ENCODE measurements at regions not wholly inside any gene's neighbourhood (a gene's known extent, or its start where the extent isn't known, plus 50 kb on each side); places are given as distances from the start of the nearest gene placed in this dataset.

DNA sequence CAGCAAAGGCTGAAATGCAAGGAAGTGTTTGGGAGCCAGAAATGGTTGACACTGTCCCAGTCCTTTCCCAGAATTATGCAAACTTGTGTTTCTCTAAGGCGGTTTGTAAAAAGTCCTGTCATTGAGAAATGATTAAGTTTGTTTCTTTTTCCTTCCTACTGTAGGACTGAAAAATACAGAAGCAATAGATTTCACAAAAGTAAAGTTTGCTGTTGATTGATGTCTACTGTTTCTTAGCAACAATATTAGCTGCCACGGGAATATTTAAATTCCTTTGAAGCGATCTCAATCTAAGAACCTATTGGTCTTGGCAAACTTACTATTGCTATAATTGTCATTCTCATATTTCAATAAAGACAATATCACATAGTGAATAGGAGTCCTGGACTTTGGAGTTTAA, 100.7 kb upstream of the IL12A start:
- DNase-seq = no peak

DNA sequence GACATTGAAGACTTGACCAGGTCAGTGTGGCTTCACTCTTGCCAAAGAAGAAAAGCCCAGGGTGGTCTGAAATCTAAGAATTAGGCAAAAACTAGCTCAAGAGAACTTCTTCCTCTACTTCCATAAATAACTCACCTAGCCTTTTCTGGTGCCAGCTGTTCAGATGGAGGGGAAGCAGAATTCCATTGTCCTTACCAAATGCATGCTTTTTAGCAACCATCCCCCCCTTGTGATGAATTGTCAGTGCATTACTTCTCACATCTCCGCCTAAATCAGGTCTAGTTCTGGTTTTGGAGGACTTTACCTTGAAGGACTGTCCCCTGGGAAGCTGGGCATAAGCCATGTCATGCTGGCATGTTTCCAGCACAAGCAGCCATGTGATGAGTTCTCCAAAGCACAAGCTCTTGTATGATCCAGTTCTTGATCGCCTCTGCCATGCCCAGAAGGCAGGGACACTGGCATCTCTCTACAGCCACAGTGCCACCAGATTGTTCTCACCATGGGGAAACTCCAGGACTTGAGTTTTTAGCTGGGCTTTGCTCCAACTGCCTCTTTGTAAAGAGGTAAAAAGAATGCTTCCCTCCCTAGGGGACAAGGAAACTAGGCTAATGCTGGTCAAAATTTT, 96.4 kb upstream of the IL12A start:
- DNase-seq = no peak

DNA sequence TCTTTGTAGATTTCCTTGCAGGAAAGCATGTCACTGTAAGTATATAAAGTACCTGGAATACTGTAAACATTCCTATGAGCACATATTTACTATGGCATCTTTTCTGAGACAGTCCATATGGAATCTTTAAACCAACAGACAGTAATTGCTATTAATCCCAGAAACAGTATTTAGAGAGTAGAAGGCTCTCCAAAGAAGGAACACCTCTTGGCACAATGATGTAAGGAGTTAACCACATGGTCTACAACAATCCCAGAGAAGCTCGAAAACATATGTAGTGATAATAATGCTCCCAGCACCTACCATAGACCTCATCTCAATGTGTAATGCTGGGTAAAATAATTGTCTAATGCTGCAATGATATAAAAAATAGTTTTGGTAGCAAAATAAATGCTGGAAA, 95.8 kb upstream of the IL12A start:
- DNase-seq = no peak

DNA sequence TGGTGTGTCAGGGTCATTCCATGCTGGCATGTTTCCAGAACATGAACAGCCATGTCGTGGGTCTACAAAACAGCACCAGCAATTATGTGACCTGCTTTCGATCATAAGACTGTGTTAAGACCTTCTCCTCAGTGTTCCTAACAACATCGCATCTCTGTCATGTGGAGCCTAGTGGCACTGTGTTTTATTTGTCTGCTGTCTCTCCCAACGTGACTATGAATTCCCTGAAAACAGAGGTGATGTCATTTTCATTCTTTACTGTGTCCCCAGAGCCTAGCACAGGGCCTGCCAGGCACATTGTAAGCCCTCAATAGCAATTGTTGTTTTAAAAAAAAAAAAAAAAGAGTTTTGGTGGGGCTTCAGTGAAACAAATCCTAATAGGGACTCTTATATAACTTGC, 94.2 kb upstream of the IL12A start:
- no peak for DNase-seq

DNA sequence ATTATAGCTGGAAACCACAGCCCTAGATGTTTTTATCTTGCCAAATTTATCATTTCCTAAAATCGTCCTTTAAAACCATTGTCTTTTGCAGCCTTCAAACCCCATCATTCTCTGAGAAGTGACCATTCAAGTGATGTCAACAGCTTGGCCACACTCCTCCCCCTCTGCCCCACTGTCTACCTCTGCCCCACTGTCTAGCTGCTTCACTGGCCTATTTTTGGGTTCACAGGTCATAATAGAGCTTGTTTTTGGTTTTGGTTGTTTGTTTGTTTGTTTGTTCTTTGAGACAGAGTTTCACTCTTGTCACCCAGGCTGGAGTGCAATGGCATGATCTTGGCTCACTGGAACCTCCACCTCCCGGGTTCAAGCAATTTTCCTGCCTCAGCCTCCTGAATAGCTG, 93.2 kb upstream of the IL12A start:
- DNase-seq = no peak

DNA sequence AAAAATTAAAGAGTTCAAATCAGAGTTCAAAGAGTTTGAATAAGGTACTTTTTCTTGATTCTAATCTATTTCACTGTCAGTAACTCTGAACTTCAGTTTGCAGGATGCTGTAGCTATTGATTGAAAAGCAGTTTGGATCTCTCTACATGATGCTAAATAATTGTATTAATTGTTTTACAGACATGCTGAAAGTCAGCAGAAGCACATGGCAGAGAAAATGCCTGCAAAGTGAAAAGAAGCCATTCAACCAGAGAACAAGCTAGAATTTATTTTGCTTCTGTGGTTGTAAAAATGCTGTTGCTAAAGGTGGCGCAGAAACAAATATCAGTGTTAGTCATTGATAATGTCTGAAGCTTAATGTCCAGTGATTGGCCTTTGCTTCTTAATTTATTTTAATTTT, 92.1 kb upstream of the IL12A start:
- DNase-seq = no peak

DNA sequence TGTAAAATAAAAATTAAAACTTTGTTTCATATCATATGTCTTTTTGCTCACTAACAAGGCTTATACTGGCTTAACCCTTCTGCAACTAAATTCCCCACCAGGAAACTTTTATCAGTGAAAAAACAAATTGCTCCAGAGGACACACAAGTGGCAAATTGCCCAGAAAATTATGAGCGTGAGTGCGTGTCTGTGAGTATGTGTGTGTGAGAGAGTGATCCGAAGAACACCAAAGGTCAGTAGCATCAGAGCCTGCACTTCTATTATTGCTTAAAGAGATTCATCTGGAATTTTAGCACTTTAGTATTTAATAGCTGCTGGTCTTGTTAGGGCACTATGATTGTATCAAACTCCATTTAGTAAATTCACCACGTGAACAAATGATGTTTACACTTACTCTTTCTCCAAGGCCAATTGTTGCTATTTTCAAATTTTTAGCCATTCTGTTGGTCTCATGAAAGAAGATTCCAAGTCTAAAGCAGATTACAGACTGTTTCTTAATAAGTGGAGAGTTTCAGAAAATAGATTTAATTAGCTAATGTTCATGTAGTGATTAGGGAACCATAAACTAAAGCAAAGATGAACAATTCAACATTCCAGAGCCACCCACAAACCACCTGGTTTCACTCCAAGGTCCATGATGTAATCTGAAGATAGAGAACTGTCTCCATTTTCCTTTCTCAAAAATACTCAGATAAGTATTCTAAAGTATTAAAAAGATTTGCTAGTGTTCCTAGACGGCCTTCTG, 91.1 kb upstream of the IL12A start:
- no peak for DNase-seq

DNA sequence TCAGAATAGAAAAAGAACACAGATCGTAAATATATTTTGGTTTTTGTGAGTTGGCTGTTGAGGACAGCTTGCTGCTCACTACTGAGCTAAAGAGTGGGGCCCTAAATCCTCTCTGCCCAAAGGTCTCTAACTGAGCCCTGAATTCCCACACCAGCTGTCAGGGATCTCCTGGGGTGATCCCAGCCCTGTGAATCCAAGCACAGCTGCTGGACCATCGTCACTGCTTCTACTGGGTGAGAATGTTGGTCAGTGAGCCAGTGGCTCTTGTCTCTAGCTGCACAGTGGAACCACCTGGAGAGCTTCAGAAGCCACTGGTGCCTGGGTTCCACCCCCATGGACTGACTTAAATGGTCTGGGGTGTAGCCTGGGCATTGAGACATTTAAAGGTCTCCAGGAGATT, 90.5 kb upstream of the IL12A start:
- no peak for DNase-seq

DNA sequence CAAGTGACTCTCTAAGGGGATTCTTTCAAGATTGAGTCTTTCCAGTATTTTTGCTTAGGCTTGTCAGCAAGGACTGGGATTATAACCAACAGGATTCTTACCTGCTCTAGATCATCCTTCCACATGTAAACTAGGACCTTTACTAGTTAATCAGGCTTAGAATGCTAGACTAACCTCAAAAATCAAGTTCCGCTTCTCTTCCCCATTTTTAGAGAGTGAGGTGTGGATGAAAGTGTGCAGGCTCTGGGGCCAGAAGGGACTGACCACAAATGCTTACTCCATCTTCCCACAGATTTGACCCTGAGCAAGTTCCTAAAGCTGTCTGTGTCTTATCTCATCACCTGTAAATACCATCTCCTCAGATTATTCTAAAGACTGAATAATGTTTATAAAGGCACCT, 89.5 kb upstream of the IL12A start:
- DNase-seq = no peak

DNA sequence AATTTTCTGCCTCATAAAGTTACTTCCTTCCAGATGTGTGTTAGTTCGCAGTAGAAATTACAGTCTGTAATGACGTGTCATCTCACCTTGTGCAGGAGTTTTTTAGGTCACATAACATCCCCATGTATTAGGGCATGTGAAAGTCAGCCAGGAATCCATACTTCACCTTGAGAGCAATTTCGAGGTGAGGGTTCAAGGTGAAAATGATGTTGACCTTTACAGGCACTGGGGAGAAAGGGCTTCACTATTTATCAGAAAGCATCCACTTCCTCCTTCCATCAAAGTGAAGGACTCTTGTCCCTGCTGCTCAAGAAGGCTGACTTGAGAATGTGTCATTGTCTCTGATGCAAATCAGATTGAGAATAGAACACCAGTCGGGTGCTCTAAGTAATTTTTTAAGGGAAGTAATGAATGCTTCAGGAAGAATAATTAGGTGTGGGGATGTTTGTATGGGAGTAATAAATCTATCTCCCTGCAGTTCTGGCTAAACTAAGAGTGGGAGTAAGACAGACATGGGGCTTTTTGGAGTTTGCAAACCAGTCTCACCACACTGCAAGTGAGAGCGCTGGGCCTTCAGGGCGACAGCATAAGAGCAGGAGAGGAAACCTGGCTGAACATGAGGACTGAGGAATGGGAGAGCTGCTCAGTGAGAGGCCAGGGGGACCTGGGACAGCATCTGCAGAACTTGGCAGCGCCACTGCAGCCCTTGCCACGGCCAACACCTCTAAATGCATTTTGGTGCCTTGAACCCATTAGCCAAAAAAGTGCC, 85.9 kb upstream of the IL12A start:
- no peak for DNase-seq

DNA sequence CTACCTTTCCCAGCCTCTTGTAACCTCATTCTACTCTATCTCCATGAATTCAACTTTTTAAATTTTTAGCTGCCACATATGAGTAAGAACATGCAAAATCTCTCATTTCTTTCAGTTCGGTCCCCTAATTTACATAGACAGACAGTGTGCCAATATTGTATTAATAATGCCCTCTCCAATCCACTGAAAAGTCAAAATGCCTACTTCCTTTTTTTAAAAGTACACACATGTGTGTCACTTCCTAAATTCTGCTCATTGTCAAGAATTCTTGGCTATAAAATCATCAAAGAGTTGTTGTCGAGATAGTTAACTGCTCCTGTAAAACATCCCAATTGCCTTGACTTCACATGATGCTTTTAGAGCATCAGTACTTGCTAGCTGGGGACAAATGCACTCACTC, 84.2 kb upstream of the IL12A start:
- no peak for DNase-seq

DNA sequence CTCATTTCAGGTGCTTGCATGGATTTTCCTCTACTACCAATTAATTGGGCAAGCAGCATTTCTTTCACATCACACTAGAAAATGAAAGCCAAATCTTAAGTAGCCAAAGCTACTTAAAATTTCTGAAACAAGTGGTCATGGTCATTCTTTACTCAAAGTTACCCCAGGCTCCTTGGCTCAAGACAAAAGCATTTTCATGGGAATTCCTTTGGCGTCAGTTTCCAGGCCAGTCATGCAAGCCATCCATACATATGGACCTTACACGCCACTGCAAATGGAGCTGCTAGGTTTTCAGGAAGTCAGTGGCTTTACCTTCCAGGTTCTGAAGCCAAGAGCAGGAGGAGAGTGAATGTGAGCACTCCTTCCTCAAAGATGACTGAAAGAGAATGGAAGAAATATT, 83.7 kb upstream of the IL12A start:
- no peak for DNase-seq

DNA sequence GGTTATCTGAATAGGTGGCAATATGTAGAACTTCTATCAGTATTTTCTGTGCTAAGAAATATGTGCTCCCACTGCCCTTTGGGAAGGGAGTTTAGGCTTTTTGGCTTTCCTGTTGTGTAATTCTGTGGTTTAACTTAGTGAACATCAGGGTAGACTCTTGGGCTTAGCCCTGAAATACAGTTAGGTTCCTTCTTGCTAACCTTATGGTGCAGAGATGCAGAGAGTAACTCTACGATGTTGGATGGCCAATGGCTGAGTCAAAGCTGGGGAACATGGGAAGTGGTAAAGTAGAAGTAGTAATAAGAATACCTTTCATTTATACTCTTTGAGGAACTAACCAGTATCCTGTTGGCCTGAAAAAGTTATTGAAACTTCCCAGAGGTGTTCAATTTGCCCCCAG, 80.8 kb upstream of the IL12A start:
- no peak for DNase-seq

DNA sequence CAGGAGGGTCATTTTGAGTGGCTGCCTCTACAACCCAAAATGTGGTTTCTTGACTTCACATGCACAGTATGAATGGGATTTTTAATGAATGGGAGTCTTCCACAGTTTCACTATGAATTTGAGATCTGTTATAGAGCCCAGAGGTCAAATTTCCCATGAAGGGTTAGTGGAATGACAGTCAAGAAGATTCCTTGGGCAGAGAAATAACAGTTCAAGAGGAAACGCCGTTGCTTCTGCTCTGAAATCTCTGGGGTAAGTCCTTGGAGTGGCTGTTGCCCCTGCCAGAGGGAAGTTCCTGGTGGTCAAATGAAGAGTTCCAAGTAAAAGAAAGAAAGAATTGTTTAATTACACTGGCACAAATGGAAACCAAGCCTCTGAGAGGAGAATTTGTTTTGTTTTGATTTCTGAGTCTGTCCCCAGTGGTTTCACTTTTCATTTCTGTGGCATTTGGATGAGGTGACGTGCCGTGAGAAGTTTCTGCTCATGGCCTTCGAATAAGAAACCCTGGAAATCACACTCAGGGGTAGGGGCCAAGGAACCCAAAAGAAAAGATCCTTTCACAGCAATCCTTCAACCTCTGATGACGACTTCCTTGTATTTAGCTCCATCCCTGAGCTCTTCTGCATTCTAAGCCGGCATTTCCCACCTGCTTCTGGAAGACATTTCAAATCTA, 77.5 kb upstream of the IL12A start:
- peak in 1 of 2 experiments; percentile 13 for DNase-seq

DNA sequence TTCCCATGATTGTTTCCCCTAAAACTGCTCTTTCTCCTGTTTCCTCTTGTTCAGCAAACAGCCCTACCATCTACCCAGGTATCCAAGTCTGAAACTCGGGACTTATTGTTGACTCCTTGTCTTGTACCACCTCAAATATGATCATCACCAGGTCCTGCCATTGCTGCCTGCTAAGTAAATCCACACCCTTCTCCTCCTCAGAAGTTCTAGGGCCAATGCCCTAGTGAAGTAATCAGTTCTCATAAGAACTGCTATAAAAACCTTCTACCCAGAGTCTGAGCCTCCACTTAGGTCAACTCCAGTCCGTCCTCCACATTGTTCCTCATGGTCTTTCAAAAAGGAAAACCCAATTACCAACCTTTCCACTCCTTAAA, 77.0 kb upstream of the IL12A start:
- DNase-seq = no peak

DNA sequence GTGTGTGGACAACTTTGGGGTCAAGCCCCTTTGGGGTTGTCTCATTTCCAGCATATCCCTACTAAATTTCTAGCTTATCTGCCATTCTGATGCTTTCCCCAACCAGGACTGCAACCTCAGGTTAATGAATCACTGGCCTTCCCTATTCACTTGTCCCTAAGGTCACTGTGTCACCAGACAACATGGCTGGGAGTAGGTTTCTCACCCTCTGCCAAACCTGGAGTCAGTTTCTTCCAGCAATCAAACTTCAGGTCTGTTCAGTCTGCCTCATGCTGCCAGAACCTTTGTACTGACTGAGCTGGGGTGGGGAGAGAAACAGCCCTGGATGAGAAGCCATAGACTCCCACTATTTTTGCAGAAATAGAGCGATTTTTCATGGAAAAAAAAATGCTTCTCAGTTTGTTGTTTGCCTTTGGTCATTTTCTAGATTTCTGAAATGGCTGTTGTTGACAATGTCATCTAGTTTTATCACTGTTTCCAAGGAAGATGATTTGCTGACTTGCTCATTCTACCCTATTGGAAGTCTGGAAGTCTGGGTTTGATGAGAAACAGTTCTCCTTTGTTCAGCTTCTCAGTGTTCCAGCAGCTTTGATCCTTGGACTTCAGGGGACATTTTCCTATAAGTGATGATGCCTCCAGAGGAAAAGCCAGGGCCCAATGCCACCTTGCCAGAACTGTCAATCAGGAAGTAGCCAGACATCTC, 74.8 kb upstream of the IL12A start:
- no peak for DNase-seq

DNA sequence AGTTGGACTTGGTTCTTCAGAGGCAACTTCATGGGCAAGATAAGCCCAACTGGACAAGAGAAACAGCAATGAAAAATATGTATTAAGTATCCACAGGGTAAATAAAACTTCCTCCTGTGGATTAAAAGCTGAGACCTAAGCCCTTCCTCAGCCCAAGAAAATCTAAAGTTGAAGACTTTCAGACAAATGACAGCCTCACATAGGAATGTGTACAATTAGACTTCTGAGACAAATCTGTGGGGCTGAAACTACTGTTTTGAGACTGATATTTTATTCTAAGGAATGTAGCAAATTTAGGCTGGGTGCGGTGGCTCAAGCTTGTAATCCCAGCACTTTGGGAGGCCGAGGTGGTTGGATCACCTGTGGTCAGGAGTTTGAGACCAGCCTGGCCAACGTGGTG, 74.2 kb upstream of the IL12A start:
- DNase-seq = no peak

DNA sequence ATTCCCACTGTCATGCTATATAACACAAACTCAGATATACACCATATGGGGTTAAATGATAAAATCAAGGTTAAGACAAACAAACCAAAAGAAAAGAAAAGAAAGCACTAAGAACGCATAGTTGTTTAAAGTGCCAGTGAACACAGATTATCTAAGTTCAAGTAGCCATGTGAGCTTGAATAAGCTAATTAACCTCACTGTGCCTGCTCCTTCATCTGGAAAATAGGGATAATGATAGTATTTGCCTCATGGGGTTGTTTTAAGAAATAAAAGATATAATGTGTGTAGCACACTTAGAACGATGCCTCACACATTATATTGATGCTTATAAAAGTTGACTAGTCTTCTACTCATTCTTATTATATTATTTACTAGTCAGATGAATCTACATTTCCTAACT, 72.6 kb upstream of the IL12A start:
- no peak for DNase-seq

DNA sequence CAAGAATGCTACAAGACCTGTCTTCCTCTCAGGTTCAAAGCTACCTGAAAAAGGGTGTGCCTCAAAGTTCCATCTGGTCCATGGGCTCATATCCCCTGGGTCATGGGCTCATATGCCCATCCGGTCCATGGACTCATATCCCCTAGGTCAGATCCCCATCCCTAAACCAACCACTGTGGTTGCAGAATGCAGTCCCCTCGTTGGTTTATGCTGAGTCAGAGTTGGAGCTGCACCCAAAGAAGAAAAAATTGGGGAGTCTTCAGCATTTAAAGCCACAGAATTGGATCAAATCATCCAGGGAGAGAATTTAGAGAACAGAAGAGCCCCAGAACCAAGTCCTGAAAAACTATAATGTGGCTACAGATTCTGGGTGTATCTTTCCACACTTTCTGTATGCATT, 71.5 kb upstream of the IL12A start:
- DNase-seq = no peak

DNA sequence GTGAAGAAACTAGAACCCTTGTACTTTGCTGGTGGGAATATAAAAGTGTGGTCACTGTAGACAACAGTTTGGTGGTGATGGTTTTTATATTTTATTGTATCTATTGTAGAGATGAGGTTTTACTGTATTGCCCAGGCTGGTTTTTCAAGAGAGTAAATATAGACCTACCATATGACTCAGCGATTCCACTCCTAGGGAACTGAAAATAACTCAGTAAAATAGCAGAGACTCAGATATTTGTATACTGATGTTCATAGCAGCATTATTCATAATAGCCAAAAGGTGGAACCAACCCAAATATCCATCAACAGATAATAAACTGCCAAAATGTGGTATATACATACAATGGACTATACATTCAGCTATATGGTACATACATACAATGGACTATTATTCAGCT, 68.8 kb upstream of the IL12A start:
- no peak for DNase-seq

DNA sequence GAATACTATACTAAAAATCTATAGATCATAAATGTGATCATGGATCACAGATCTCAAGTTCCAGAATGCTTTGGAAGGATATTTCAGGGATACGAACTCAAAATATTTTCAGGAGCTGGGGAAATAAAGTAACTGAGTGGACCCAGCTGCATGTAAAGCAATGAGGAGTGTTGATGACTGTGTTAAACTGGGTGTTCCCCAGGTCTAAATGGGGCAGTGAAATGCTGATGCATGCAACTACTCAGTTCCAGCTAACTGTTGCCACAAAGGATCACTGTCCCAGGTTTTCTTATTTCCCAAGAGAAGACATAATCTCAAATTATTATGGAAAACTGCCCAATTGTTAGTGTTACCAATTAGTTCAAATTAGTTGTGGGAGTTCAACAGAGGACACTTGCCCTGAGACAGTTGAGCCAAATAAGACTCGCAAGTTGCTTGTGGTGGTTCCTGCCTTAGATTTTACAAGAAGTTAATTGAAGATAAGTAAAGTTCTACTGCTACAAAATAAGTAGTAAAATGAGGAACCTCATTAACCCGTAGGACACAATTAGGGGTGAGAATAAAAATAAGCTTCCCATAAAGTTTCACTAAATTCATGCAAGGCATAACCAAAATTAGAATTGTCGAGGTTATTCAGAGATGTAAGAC, 66.3 kb upstream of the IL12A start:
- no peak for DNase-seq

DNA sequence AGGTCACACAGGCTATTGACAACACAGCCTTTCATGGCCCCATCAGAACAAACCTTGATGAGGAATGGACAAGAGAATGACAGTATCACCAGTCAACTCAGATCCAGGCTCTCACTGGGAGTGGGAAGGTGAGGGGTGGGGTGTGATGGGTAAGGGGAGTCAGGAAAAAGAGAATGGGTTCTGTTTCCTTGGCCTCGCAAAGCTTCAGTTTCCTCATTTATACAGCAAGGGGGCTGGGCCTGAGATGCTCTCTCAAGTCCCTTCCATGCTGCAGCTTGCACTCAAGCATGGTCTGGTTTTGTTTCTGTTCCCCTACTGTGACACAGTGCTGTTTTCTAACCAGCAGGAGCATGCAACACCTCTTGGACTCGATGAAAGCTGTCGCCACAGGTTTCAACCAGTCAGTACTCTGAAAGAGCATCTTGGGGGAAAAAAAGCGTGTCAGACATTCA, 65.7 kb upstream of the IL12A start:
- no peak for DNase-seq

DNA sequence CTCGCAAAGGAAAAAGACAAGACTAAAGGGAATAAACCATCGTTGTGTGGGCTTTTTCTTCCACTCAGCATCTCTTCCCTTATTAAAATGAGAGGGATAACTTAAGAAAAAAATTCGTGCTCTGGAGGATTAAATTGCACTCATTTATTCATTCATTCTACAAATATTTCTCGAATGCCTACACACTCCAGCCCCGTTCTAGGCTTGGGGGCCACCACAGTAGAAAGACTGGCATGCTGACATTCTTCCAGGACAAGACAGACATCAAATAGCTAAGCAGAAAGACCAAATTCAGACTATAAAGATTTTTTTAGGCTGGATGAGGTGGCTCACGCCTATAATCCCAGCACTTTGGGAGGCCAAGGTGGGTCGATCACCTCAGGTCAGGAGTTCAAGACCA, 65.3 kb upstream of the IL12A start:
- no peak for DNase-seq
